Astrocyte (in vitro differentiated cells and primary cell): ENCODE measurements at regions not wholly inside any gene's neighbourhood (a gene's known extent, or its start where the extent isn't known, plus 50 kb on each side); places are given as distances from the start of the nearest gene placed in this dataset.

Source experiments
- DNase-seq: peaks from one replicate; pipeline ENCODE4 v3.0.0-alpha.2; 2010; ENCODE audit warnings: low read depth
- FAIRE-seq: peaks from 2 replicates; lab custom pipeline; 2011; peaks lifted over from hg19 to GRCh38; lab: Jason Lieb, UNC
- H2AFZ ChIP-seq: 2 replicates; pipeline ENCODE4 v1.6.0; 2012; ENCODE audit warnings: low read depth, low read length, inconsistent platforms
- H3K27ac ChIP-seq: 2 replicates; pipeline ENCODE4 v1.5.1; 2011; ENCODE audit warnings: low read depth, low read length, inconsistent platforms
- H3K27me3 ChIP-seq: 2 replicates; pipeline ENCODE4 v1.6.0; 2011; ENCODE audit warnings: low read length, inconsistent platforms; ENCODE audit not compliant: insufficient read depth
- H3K36me3 ChIP-seq: 2 replicates; pipeline ENCODE4 v1.5.1; 2011; ENCODE audit warnings: low read length, inconsistent platforms; ENCODE audit not compliant: insufficient read depth
- H3K4me1 ChIP-seq: 2 replicates; pipeline ENCODE4 v1.5.1; 2011; ENCODE audit warnings: low read length, inconsistent platforms; ENCODE audit not compliant: insufficient read depth
- H3K4me2 ChIP-seq: 2 replicates; pipeline ENCODE4 v1.6.0; 2012; ENCODE audit warnings: low read length, inconsistent platforms
- H3K4me3 ChIP-seq: 2 replicates; pipeline ENCODE4 v1.5.1; 2011; ENCODE audit warnings: low read depth, mild to moderate bottlenecking, low read length, inconsistent platforms; ENCODE audit not compliant: insufficient read depth
- H3K79me2 ChIP-seq: 2 replicates; pipeline ENCODE4 v1.6.0; 2012; ENCODE audit warnings: mild to moderate bottlenecking, low read length, inconsistent platforms; ENCODE audit not compliant: insufficient read depth
- H3K9ac ChIP-seq: 2 replicates; pipeline ENCODE4 v1.6.0; 2012; ENCODE audit warnings: mild to moderate bottlenecking, low read length, inconsistent platforms
- H3K9me3 ChIP-seq: 2 replicates; pipeline ENCODE4 v1.5.1; 2012; ENCODE audit warnings: low read depth, mild to moderate bottlenecking, low read length, inconsistent platforms; ENCODE audit not compliant: insufficient read depth
- H4K20me1 ChIP-seq: 2 replicates; pipeline ENCODE4 v1.6.0; 2012; ENCODE audit warnings: low read length, inconsistent platforms; ENCODE audit not compliant: insufficient read depth
- H3K27ac Mint-ChIP-seq: one replicate; pipeline ENCODE4 v1.8.0; 2021; ENCODE audit warnings: mild to moderate bottlenecking, mixed read lengths; ENCODE audit not compliant: unreplicated experiment
- H3K27me3 Mint-ChIP-seq: one replicate; pipeline ENCODE4 v1.8.0; 2021; ENCODE audit warnings: low read depth, mixed read lengths; ENCODE audit not compliant: unreplicated experiment
- H3K36me3 Mint-ChIP-seq: one replicate; pipeline ENCODE4 v1.8.0; 2021; ENCODE audit warnings: low read depth, mixed read lengths; ENCODE audit not compliant: unreplicated experiment
- H3K4me1 Mint-ChIP-seq: one replicate; pipeline ENCODE4 v1.8.0; 2021; ENCODE audit warnings: low read depth, mixed read lengths; ENCODE audit not compliant: unreplicated experiment
- H3K4me3 Mint-ChIP-seq: one replicate; pipeline ENCODE4 v1.8.0; 2021; ENCODE audit warnings: mild to moderate bottlenecking, moderate library complexity, mixed read lengths; ENCODE audit not compliant: unreplicated experiment
- H3K9me3 Mint-ChIP-seq: one replicate; pipeline ENCODE4 v1.8.0; 2021; ENCODE audit warnings: mild to moderate bottlenecking, mixed read lengths; ENCODE audit not compliant: unreplicated experiment
- CTCF ChIP-seq: IDR thresholded peaks from 2 replicates; pipeline ENCODE4 v1.5.1; 2011; ENCODE audit warnings: low read depth, mild to moderate bottlenecking, inconsistent platforms, low read length, moderate library complexity; ENCODE audit not compliant: insufficient read depth
- EZH2 ChIP-seq: IDR thresholded peaks from 2 replicates; pipeline ENCODE4 v1.6.1; 2012; ENCODE audit warnings: mild to moderate bottlenecking, low read length, inconsistent platforms; ENCODE audit not compliant: insufficient read depth

DNA sequence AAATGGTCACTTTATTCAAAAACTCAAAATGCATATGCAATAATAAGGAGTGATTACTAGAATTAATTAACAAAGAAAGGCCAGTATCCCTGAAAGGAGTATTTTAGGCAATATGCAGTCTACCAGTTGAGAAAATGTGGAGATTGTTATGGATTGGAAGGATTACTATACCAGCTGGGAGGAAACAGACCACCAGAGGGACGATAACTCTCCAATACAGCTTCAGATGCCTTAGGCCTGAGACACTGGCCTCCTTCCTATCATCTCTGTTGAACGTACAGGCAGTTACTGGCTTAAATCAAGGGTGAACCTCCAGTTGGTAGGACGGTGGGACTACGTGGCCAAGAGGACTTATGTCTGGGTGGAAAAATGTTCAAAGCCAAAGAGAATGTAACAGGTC is 336.4 kb upstream of the EPHA4 start:
- Mint-ChIP-seq H3K27ac (no peak overlapping the region), H3K4me1 (no peaks in the 10 kb centered on the region), H3K36me3 (no peaks in the 10 kb centered on the region), H3K9me3 (no peaks in the 10 kb centered on the region), H3K4me3 (no peak overlapping the region), H3K27me3 (no peaks in the 10 kb centered on the region)
- H4K20me1 ChIP-seq = no peaks in the 10 kb centered on the region
- H3K4me1 ChIP-seq = no peaks in the 10 kb centered on the region
- no peak overlapping the region for H3K9ac ChIP-seq
- FAIRE-seq = no peak
- no peak overlapping the region for H3K4me2 ChIP-seq
- H3K9me3 ChIP-seq = no peaks in the 10 kb centered on the region
- H3K79me2 ChIP-seq = no peaks in the 10 kb centered on the region
- TF ChIP-seq CTCF (no peak), EZH2 (no peak)
- no peaks in the 10 kb centered on the region for H3K27me3 ChIP-seq
- H3K36me3 ChIP-seq = no peaks in the 10 kb centered on the region
- H2AFZ ChIP-seq = no peak overlapping the region
- no peak for DNase-seq
- H3K27ac ChIP-seq = no peak overlapping the region
- H3K4me3 ChIP-seq = no peak overlapping the region

DNA sequence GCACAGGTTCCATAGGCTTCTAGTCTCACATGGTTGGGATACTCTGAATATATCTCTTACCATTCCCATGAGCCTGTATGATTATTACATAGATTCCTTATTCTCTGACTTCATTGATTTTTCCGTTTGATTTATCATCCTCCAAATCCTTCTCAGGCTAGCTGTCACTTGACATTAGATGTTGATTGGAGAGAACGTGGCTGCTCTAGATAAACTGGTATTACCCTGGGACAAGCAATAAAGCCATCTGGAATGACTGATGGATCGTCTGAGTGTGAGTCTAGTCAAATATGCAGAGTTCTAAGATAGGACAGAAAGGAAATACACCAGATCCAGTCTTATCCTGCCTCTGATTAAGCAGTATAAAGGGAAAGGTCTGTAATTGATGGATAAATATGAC is 325.6 kb upstream of the EPHA4 start:
- H3K4me3 ChIP-seq = no peak overlapping the region
- H3K9ac ChIP-seq = no peak overlapping the region
- TF ChIP-seq EZH2 (no peak), CTCF (no peak)
- H3K9me3 Mint-ChIP-seq = no peaks in the 10 kb centered on the region
- H3K9me3 ChIP-seq = no peaks in the 10 kb centered on the region
- no peaks in the 10 kb centered on the region for H3K27me3 Mint-ChIP-seq
- H3K36me3 ChIP-seq = no peaks in the 10 kb centered on the region
- DNase-seq = no peak
- no peak for FAIRE-seq
- no peaks in the 10 kb centered on the region for H4K20me1 ChIP-seq
- no peak overlapping the region for H3K27ac ChIP-seq
- no peak overlapping the region for H3K4me2 ChIP-seq
- H2AFZ ChIP-seq = no peak overlapping the region
- no peaks in the 10 kb centered on the region for H3K36me3 Mint-ChIP-seq
- H3K4me1 Mint-ChIP-seq = peaks cover 20% of the 10 kb centered on the region
- H3K27me3 ChIP-seq = no peaks in the 10 kb centered on the region
- H3K79me2 ChIP-seq = no peaks in the 10 kb centered on the region
- peaks cover 6% of the 10 kb centered on the region for H3K4me1 ChIP-seq
- H3K27ac Mint-ChIP-seq = no peak overlapping the region
- no peak overlapping the region for H3K4me3 Mint-ChIP-seq

DNA sequence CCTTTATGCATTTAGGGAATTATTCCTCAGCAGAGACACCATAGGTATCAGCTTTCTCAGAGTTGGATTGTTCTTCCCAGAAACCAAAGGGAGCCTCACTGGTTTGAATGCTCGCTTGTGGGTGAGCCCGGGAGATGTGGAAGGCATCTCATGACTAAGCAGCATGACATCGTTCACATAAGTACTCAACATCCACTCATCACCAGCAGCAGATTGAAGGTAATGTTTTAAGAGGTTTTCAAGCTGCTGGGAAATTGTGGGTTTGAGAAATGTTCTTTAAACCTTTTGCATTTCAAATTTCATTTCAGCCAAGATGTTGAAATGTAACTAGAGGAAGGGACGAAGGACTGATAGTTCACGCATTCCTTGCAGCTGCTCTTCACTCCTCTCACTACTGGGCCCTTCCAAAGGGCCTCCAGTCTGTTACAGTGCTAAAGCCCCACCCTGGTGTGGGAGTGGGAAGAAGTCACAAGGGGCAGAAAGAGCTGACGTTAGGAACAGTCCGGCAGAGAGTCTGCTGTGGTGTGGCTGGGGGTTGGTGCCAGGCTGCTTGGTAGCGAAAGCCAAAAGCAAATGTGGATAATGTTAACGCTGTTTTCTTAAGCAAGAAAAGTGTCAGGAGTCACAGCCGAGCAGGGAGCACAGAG is 324.5 kb upstream of the EPHA4 start:
- no peak overlapping the region for H3K9ac ChIP-seq
- Mint-ChIP-seq H3K4me1 (peaks cover 20% of the 10 kb centered on the region), H3K27ac (peak overlapping the region; percentile 70), H3K36me3 (no peaks in the 10 kb centered on the region), H3K9me3 (no peaks in the 10 kb centered on the region), H3K4me3 (no peak overlapping the region), H3K27me3 (no peaks in the 10 kb centered on the region)
- no peaks in the 10 kb centered on the region for H3K9me3 ChIP-seq
- no peak overlapping the region for H3K4me3 ChIP-seq
- peak; percentile 93 for DNase-seq
- peak overlapping the region; percentile 10 for H3K27ac ChIP-seq
- no peak overlapping the region for H2AFZ ChIP-seq
- peaks cover 6% of the 10 kb centered on the region for H3K4me1 ChIP-seq
- H3K79me2 ChIP-seq = no peaks in the 10 kb centered on the region
- H3K27me3 ChIP-seq = no peaks in the 10 kb centered on the region
- TF ChIP-seq EZH2 = no peak
- no peak for TF ChIP-seq CTCF
- H3K4me2 ChIP-seq = peak overlapping the region; percentile 34
- FAIRE-seq = no peak
- H3K36me3 ChIP-seq = no peaks in the 10 kb centered on the region
- H4K20me1 ChIP-seq = no peaks in the 10 kb centered on the region
